ENCODE measurements at regions not wholly inside any gene's neighbourhood (a gene's known extent, or its start where the extent isn't known, plus 50 kb on each side); places are given as distances from the start of the nearest gene placed in this dataset.

GRCh38 chr4:11487139-11487538 is 58.4 kb upstream of the HS3ST1 start:
- no peak for DNase-seq (ENCODE audit: low read depth)

DNA sequence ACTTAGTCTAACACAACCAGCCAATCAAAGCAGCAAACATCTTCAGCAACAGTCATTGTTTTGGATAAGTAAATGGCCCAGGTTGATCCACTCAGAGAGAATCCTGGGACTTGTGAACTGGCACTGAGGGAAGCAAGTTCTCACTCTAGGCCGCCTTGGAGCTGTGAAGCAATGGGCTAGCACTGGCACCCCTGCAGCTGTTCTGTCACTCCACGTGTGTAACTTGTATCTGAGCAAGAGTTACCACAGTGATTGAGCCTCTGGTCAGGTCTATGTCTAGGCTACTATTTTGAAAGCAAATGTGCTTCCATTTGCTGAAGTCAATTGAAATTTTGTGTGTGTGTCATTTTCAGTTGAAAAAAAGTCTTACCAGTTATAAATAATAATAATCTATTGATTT is 57.2 kb upstream of the HS3ST1 start:
- DNase-seq (ENCODE audit: low read depth): no peak

DNA sequence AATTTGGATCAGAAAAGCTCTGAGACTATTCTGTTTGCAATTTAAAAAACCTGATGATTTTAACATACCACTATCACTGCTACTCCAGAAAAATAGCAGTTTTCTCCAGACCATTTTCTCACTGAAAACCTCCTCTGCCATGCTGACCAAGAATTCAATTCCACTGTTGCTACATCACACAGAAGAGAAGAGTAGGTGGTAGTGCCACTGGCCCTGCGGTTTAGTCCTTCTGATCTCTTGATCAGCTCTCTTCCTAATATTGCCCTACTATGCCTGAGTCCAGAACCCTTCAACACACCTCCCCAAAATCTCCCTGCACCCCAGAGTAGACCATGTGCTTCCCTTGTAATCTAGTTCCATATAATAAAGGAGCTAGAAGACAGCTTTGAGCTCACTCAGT is 55.8 kb upstream of the HS3ST1 start:
- DNase-seq (ENCODE audit: low read depth): no peak

GRCh38 chr4:11483046-11483445 is 54.4 kb upstream of the HS3ST1 start:
- no peak for DNase-seq (ENCODE audit: low read depth)

GRCh38 chr4:11480683-11481082 is 52.0 kb upstream of the HS3ST1 start:
- no peak for DNase-seq (ENCODE audit: low read depth)

All from stimulated activated CD4-positive, alpha-beta T cell treated with anti-CD3 and anti-CD28 coated beads, Interleukin-2, amount 100 ng/mL, for 4 hours (primary cell).